ENCODE measurements at regions not wholly inside any gene's neighbourhood (a gene's known extent, or its start where the extent isn't known, plus 50 kb on each side); places are given as distances from the start of the nearest gene placed in this dataset.

- Histone ChIP-seq H3K4me3 (no peak overlapping the region), H3K27ac (no peak overlapping the region)
- DNase-seq (ENCODE audit: low spot score) = no peak
- TF ChIP-seq, protein P1, sequence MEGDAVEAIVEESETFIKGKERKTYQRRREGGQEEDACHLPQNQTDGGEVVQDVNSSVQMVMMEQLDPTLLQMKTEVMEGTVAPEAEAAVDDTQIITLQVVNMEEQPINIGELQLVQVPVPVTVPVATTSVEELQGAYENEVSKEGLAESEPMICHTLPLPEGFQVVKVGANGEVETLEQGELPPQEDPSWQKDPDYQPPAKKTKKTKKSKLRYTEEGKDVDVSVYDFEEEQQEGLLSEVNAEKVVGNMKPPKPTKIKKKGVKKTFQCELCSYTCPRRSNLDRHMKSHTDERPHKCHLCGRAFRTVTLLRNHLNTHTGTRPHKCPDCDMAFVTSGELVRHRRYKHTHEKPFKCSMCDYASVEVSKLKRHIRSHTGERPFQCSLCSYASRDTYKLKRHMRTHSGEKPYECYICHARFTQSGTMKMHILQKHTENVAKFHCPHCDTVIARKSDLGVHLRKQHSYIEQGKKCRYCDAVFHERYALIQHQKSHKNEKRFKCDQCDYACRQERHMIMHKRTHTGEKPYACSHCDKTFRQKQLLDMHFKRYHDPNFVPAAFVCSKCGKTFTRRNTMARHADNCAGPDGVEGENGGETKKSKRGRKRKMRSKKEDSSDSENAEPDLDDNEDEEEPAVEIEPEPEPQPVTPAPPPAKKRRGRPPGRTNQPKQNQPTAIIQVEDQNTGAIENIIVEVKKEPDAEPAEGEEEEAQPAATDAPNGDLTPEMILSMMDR (IDR thresholded peaks at IDR 0.05) = no peak
These were observed 347.4 kb downstream of the PDCD6IP start for GRCh38 chr3:34145796-34146195.

- no peak overlapping the region for H3K4me3 ChIP-seq
- TF ChIP-seq, protein P1 (IDR thresholded peaks at IDR 0.05) = no peak
- no peak for DNase-seq (ENCODE audit: low spot score)
- H3K27ac ChIP-seq = no peak overlapping the region
These were observed 348.2 kb downstream of the PDCD6IP start for GRCh38 chr3:34146596-34146995.

DNA sequence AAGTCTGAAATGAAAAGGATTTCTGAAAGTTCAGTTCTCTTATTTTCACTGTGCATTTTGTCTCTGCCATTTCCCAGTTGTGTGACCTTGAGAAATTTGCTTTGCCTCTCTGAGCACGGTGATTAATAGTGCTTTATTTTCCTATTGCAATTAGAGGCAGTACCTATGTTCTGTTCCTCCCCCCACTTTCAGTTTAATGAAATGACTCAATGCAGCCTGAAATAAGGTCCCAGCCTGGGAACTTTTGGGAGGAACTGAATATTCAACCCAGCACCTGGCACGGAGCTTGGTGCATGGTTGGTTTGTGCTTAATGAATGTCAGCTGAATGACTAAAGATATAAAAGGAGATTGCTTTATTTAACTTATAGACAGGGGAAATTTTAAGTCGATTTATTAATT, 352.6 kb downstream of the PDCD6IP start:
- Histone ChIP-seq H3K4me3 (no peak overlapping the region), H3K27ac (no peak overlapping the region)
- DNase-seq (ENCODE audit: low spot score) = no peak
- TF ChIP-seq, protein P1 (IDR thresholded peaks at IDR 0.05) = no peak

- H3K4me3 ChIP-seq = no peak overlapping the region
- H3K27ac ChIP-seq = no peak overlapping the region
- DNase-seq (ENCODE audit: low spot score) = no peak
- TF ChIP-seq, protein P1 (IDR thresholded peaks at IDR 0.05) = no peak
These were observed 354.2 kb downstream of the PDCD6IP start for GRCh38 chr3:34152656-34153055.

DNA sequence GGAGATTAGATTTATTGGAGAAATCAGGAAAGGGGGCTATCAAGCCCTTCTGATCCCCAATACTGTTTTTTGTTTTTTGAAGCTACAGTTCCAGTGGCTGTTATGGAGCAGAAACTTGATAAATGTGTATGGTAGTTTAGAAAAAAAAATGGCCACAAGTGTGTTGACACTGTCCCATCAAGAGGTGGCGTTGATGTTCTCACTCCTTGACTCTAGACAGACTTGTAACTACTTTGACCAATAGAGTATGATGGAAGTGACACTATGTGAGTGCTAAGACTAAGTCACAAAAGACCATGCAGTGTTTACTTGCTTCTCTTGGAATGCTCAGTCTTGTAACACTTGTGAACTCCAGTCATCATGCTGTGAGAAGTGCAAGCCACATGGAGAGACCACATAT, 356.7 kb downstream of the PDCD6IP start:
- no peak overlapping the region for H3K4me3 ChIP-seq
- DNase-seq (ENCODE audit: low spot score) = no peak
- H3K27ac ChIP-seq = no peak overlapping the region
- TF ChIP-seq, protein P1 (IDR thresholded peaks at IDR 0.05) = no peak

GRCh38 chr3:34155666-34156065, 357.2 kb downstream of the PDCD6IP start:
- Histone ChIP-seq H3K4me3 (no peak overlapping the region), H3K27ac (no peak overlapping the region)
- no peak for DNase-seq (ENCODE audit: low spot score)
- TF ChIP-seq, protein P1 (IDR thresholded peaks at IDR 0.05) = no peak

DNA sequence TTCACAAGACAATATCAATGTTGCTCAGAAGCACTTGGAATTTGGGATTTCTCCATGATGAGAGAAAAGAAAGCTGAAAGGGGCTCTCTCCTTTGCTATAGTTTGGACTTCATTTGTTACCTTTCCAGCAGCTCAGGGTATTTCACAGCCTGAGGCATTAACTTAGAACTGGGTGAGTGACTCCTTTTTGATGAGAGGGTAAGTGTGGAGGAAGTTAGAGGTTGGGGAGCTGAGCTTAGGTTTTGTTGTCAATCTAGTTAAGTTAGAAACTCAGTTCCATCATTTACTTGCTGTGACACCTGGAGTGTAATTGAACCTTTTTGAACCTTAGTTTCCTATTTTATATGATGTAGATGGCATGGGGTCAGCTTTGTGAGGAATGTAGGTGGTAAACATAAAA, 359.1 kb downstream of the PDCD6IP start:
- no peak for DNase-seq (ENCODE audit: low spot score)
- no peak overlapping the region for H3K27ac ChIP-seq
- TF ChIP-seq, protein P1 (IDR thresholded peaks at IDR 0.05) = no peak
- H3K4me3 ChIP-seq = no peak overlapping the region
